ENCODE measurements at regions not wholly inside any gene's neighbourhood (a gene's known extent, or its start where the extent isn't known, plus 50 kb on each side); places are given as distances from the start of the nearest gene placed in this dataset.

- Histone ChIP-seq H3K27me3 (ENCODE audit: control insufficient read depth, extremely low read depth, insufficient read depth, low read length) (no peaks in the 10 kb centered on the region), H3K9me1 (ENCODE audit: control insufficient read depth, extremely low read depth, insufficient read depth, low read length) (no peaks in the 10 kb centered on the region), H3K79me2 (ENCODE audit: control insufficient read depth, insufficient read depth, low read length) (no peaks in the 10 kb centered on the region), H3K9ac (ENCODE audit: control insufficient read depth, extremely low read depth, insufficient read depth, low read length) (no peak overlapping the region), H4K20me1 (ENCODE audit: control insufficient read depth, extremely low read depth, insufficient read depth, low read length) (no peaks in the 10 kb centered on the region), H3K4me2 (ENCODE audit: control insufficient read depth, extremely low read depth, insufficient read depth, low read depth, low read length) (no peak overlapping the region), H3K9me3 (ENCODE audit: control insufficient read depth, low read depth, low read length) (no peaks in the 10 kb centered on the region), H3K4me3 (ENCODE audit: control insufficient read depth in 2 of 3, extremely low read depth in 1 of 3, insufficient read depth in 2 of 3, low read depth in 1 of 3, low read length in 3 of 3) (no peak overlapping the region), H3K27ac (ENCODE audit: control insufficient read depth, insufficient read depth, low read length) (no peak overlapping the region), H3K4me1 (ENCODE audit: control insufficient read depth, extremely low read depth, insufficient read depth, low read length) (no peaks in the 10 kb centered on the region), H2AFZ (ENCODE audit: control insufficient read depth, low read length) (no peak overlapping the region), H3K36me3 (ENCODE audit: control insufficient read depth in 2 of 2, extremely low read depth in 1 of 2, insufficient read depth in 2 of 2, low read length in 2 of 2) (no peaks in the 10 kb centered on the region)
- DNase-seq (ENCODE audit: low read depth, low spot score) (no peak), FAIRE-seq (no peak)
- TF ChIP-seq EZH2 (IDR thresholded peaks at IDR 0.05; ENCODE audit: low read length) = no peak
- TF ChIP-seq CTCF (optimal IDR thresholded peaks at IDR 0.05 in 1 of 3, IDR thresholded peaks at IDR 0.05 in 1 of 3, conservative IDR thresholded peaks at IDR 0.05 in 1 of 3; ENCODE audit: extremely low read depth in 1 of 3, insufficient read depth in 2 of 3, low read length in 3 of 3) = no peak
- dilution Hi-C loops (cut with MboI; ENCODE audit: extremely low pct_ligation_motif_present, low sequenced_read_pairs) = no loop called here
Measured at GRCh38 chr4:165609653-165610052, 230.8 kb downstream of the CPE start.

- dilution Hi-C loops (cut with MboI; ENCODE audit: extremely low pct_ligation_motif_present, low sequenced_read_pairs) = no loop called here
- no peaks in the 10 kb centered on the region for H3K36me3 ChIP-seq (ENCODE audit: control insufficient read depth in 2 of 2, extremely low read depth in 1 of 2, insufficient read depth in 2 of 2, low read length in 2 of 2)
- no peak overlapping the region for H3K27ac ChIP-seq (ENCODE audit: control insufficient read depth, insufficient read depth, low read length)
- no peaks in the 10 kb centered on the region for H4K20me1 ChIP-seq (ENCODE audit: control insufficient read depth, extremely low read depth, insufficient read depth, low read length)
- DNase-seq (ENCODE audit: low read depth, low spot score) = no peak
- FAIRE-seq = no peak
- H3K4me3 ChIP-seq (ENCODE audit: control insufficient read depth in 2 of 3, extremely low read depth in 1 of 3, insufficient read depth in 2 of 3, low read depth in 1 of 3, low read length in 3 of 3) = no peak overlapping the region
- no peak overlapping the region for H3K4me2 ChIP-seq (ENCODE audit: control insufficient read depth, extremely low read depth, insufficient read depth, low read depth, low read length)
- H3K9me1 ChIP-seq (ENCODE audit: control insufficient read depth, extremely low read depth, insufficient read depth, low read length) = no peaks in the 10 kb centered on the region
- TF ChIP-seq CTCF (optimal IDR thresholded peaks at IDR 0.05 in 1 of 3, IDR thresholded peaks at IDR 0.05 in 1 of 3, conservative IDR thresholded peaks at IDR 0.05 in 1 of 3; ENCODE audit: extremely low read depth in 1 of 3, insufficient read depth in 2 of 3, low read length in 3 of 3) (no peak), EZH2 (IDR thresholded peaks at IDR 0.05; ENCODE audit: low read length) (no peak)
- H3K27me3 ChIP-seq (ENCODE audit: control insufficient read depth, extremely low read depth, insufficient read depth, low read length) = no peaks in the 10 kb centered on the region
- H2AFZ ChIP-seq (ENCODE audit: control insufficient read depth, low read length) = no peak overlapping the region
- no peaks in the 10 kb centered on the region for H3K79me2 ChIP-seq (ENCODE audit: control insufficient read depth, insufficient read depth, low read length)
- H3K4me1 ChIP-seq (ENCODE audit: control insufficient read depth, extremely low read depth, insufficient read depth, low read length) = no peaks in the 10 kb centered on the region
- no peak overlapping the region for H3K9ac ChIP-seq (ENCODE audit: control insufficient read depth, extremely low read depth, insufficient read depth, low read length)
- H3K9me3 ChIP-seq (ENCODE audit: control insufficient read depth, low read depth, low read length) = no peaks in the 10 kb centered on the region
Measured at GRCh38 chr4:165610679-165611437, 232.1 kb downstream of the CPE start.
